ENCODE measurements at regions not wholly inside any gene's neighbourhood (a gene's known extent, or its start where the extent isn't known, plus 50 kb on each side); places are given as distances from the start of the nearest gene placed in this dataset.

DNA sequence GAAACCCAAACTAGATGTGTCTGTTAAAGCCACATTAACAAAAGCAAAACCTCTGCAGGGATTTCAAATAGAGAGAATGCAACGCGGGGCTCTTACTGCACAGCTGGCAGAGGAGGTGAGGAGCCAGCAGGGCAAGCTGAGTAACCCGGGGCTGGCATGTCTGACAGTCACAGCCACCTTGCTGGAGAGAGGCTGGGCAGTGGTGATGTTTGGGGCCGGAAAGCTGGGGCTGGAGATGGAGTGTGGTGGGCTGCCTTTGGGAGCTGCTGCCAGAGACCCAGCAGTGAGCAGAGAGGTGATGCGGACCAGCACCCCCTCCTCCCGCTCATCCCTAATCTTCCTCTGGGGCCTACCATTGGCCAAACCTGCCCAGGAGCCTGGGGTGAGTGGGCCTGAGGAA, 204.5 kb upstream of the ARL4C start:
- TF ChIP-seq, protein P1, sequence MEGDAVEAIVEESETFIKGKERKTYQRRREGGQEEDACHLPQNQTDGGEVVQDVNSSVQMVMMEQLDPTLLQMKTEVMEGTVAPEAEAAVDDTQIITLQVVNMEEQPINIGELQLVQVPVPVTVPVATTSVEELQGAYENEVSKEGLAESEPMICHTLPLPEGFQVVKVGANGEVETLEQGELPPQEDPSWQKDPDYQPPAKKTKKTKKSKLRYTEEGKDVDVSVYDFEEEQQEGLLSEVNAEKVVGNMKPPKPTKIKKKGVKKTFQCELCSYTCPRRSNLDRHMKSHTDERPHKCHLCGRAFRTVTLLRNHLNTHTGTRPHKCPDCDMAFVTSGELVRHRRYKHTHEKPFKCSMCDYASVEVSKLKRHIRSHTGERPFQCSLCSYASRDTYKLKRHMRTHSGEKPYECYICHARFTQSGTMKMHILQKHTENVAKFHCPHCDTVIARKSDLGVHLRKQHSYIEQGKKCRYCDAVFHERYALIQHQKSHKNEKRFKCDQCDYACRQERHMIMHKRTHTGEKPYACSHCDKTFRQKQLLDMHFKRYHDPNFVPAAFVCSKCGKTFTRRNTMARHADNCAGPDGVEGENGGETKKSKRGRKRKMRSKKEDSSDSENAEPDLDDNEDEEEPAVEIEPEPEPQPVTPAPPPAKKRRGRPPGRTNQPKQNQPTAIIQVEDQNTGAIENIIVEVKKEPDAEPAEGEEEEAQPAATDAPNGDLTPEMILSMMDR (conservative IDR thresholded peaks at IDR 0.05; ENCODE audit: low read length): no peak
- no peak for TF ChIP-seq EZH2phosphoT487 (IDR thresholded peaks at IDR 0.05; ENCODE audit: borderline replicate concordance)

Data from Loucy (cell line).